OCI-LY3 (cell line): ENCODE measurements at regions not wholly inside any gene's neighbourhood (a gene's known extent, or its start where the extent isn't known, plus 50 kb on each side); places are given as distances from the start of the nearest gene placed in this dataset.

ENCODE experiments used
- CTCF ChIP-seq: fragments of 200-600, 300-600 bp; sonication (generic); IDR thresholded peaks from 2 replicates; pipeline ENCODE4 v1.5.1; 2014; ENCODE audit warnings: antibody characterized with exemption, low read length, low read depth
- EZH2phosphoT487 ChIP-seq: fragments of 200-600 bp; shearing (Covaris generic); IDR thresholded peaks from 2 replicates; pipeline ENCODE4 v1.6.1; 2018; ENCODE audit warnings: antibody characterized with exemption, mixed run types, low read depth

GRCh38 chr6:19269341-19269898, 567.8 kb upstream of the ID4 start:
- TF ChIP-seq CTCF (no peak), EZH2phosphoT487 (no peak)
